Nucleus accumbens (tissue), 56 donors: ENCODE measurements at regions not wholly inside any gene's neighbourhood (a gene's known extent, or its start where the extent isn't known, plus 50 kb on each side); places are given as distances from the start of the nearest gene placed in this dataset.

Source experiments
- DNase-seq, 56 donors: peaks; one replicate each; lab custom pipeline; 2025; lab: John Stamatoyannopoulos, UW

GRCh38 chr20:24773168-24773567 lies 175.9 kb upstream of the CST7 start:
- DNase-seq: no peak

- DNase-seq: no peak
Observed at GRCh38 chr20:24773751-24774201, 175.3 kb upstream of the CST7 start.

- no peak for DNase-seq
Observed at GRCh38 chr20:24775966-24776365, 173.1 kb upstream of the CST7 start.

GRCh38 chr20:24776755-24777271 lies 172.3 kb upstream of the CST7 start:
- DNase-seq: no peak

- DNase-seq: no peak
Observed at GRCh38 chr20:24777746-24778145, 171.3 kb upstream of the CST7 start.

GRCh38 chr20:24778585-24779031 lies 170.5 kb upstream of the CST7 start:
- DNase-seq: no peak

- no peak for DNase-seq
Observed at GRCh38 chr20:24779131-24779530, 169.9 kb upstream of the CST7 start.

GRCh38 chr20:24779946-24780345 lies 169.1 kb upstream of the CST7 start:
- DNase-seq: no peak

- no peak for DNase-seq
Observed at GRCh38 chr20:24780674-24781417, 168.2 kb upstream of the CST7 start.

- DNase-seq: peak in 44 of 56 donors; percentile 10 to 72 (median 37)
Observed at GRCh38 chr20:24781418-24781980, 167.6 kb upstream of the CST7 start.

- no peak for DNase-seq
Observed at GRCh38 chr20:24782301-24782700, 166.8 kb upstream of the CST7 start.

GRCh38 chr20:24782801-24783630 lies 166.1 kb upstream of the CST7 start:
- peak in 1 of 56 donors; percentile 14 for DNase-seq

GRCh38 chr20:24783631-24784492 lies 165.2 kb upstream of the CST7 start:
- no peak for DNase-seq

- no peak for DNase-seq
Observed at GRCh38 chr20:24784607-24785006, 164.5 kb upstream of the CST7 start.

GRCh38 chr20:24785141-24786110 lies 163.6 kb upstream of the CST7 start:
- DNase-seq: no peak

GRCh38 chr20:24786111-24786495 lies 163.0 kb upstream of the CST7 start:
- no peak for DNase-seq

GRCh38 chr20:24786646-24787045 lies 162.4 kb upstream of the CST7 start:
- no peak for DNase-seq

GRCh38 chr20:24787071-24787470 lies 162.0 kb upstream of the CST7 start:
- DNase-seq: no peak

GRCh38 chr20:24787621-24788020 lies 161.4 kb upstream of the CST7 start:
- DNase-seq: no peak
